OCI-LY7 (cell line): ENCODE measurements at regions not wholly inside any gene's neighbourhood (a gene's known extent, or its start where the extent isn't known, plus 50 kb on each side); places are given as distances from the start of the nearest gene placed in this dataset.

Experiments used
- EZH2phosphoT487 ChIP-seq: fragments of 200-600 bp; sonication (generic); IDR thresholded peaks from 2 replicates; pipeline ENCODE4 v1.6.1; 2018; ENCODE audit warnings: low read depth, borderline replicate concordance, mild to moderate bottlenecking, mixed run types, antibody characterized with exemption, low read length, moderate library complexity, mixed read lengths
- TF ChIP-seq, protein P1 (sequence below): fragments of 200-600 bp; sonication (generic); conservative IDR thresholded peaks from 2 replicates; pipeline ENCODE4 v1.5.1; 2014; ENCODE audit warnings: mild to moderate bottlenecking, antibody characterized with exemption, low read length, moderate library complexity, mixed read lengths

DNA sequence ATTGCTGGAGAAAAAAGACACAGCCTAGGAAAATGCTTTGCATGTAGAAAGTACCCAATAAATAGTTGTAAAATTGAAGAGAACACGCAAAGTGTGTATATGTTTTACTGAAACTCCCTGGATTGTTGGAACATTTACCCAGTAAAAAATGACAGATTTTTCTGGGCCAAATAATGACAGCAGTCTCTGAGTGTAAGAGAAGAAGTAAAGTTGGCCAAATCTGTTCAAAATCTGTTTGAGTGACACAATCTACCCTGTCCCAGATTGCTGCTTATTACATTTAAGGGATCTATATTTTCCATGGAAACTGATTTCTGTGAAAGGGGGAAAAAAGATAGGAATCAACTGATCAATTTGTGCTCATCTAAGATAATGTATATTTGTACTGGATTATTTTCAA lies 267.9 kb downstream of the TUSC7 start:
- TF ChIP-seq EZH2phosphoT487: no peak
- TF ChIP-seq, protein P1, sequence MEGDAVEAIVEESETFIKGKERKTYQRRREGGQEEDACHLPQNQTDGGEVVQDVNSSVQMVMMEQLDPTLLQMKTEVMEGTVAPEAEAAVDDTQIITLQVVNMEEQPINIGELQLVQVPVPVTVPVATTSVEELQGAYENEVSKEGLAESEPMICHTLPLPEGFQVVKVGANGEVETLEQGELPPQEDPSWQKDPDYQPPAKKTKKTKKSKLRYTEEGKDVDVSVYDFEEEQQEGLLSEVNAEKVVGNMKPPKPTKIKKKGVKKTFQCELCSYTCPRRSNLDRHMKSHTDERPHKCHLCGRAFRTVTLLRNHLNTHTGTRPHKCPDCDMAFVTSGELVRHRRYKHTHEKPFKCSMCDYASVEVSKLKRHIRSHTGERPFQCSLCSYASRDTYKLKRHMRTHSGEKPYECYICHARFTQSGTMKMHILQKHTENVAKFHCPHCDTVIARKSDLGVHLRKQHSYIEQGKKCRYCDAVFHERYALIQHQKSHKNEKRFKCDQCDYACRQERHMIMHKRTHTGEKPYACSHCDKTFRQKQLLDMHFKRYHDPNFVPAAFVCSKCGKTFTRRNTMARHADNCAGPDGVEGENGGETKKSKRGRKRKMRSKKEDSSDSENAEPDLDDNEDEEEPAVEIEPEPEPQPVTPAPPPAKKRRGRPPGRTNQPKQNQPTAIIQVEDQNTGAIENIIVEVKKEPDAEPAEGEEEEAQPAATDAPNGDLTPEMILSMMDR: no peak
